Nucleus accumbens (tissue), 56 donors: ENCODE measurements at regions not wholly inside any gene's neighbourhood (a gene's known extent, or its start where the extent isn't known, plus 50 kb on each side); places are given as distances from the start of the nearest gene placed in this dataset.

Source experiments
- DNase-seq, 56 donors: peaks; one replicate each; lab custom pipeline; 2025; lab: John Stamatoyannopoulos, UW

GRCh38 chr16:56094231-56094630 lies 97.1 kb upstream of the GNAO1 start:
- DNase-seq = no peak

GRCh38 chr16:56093055-56093454 lies 98.2 kb upstream of the GNAO1 start:
- DNase-seq = no peak

GRCh38 chr16:56090076-56090475 lies 101.2 kb upstream of the GNAO1 start:
- DNase-seq = no peak

GRCh38 chr16:56087626-56088025 lies 103.7 kb upstream of the GNAO1 start:
- no peak for DNase-seq

GRCh38 chr16:56081371-56081770 lies 109.9 kb upstream of the GNAO1 start:
- no peak for DNase-seq

GRCh38 chr16:56075732-56076388 lies 115.4 kb upstream of the GNAO1 start:
- DNase-seq = no peak

- DNase-seq = no peak
Measured at GRCh38 chr16:56073508-56073907, 117.8 kb upstream of the GNAO1 start.

GRCh38 chr16:56072096-56072495 lies 119.2 kb upstream of the GNAO1 start:
- no peak for DNase-seq

GRCh38 chr16:56068816-56069215 lies 122.5 kb upstream of the GNAO1 start:
- DNase-seq = no peak

- DNase-seq = no peak
Measured at GRCh38 chr16:56068314-56068713, 123.0 kb upstream of the GNAO1 start.

GRCh38 chr16:56067406-56067805 lies 123.9 kb upstream of the GNAO1 start:
- no peak for DNase-seq

- DNase-seq = no peak
Measured at GRCh38 chr16:56066617-56067016, 124.7 kb upstream of the GNAO1 start.

- no peak for DNase-seq
Measured at GRCh38 chr16:56063111-56063510, 128.2 kb upstream of the GNAO1 start.

- DNase-seq = no peak
Measured at GRCh38 chr16:56057151-56057550, 134.1 kb upstream of the GNAO1 start.

GRCh38 chr16:56050916-56051315 lies 140.4 kb upstream of the GNAO1 start:
- no peak for DNase-seq

- DNase-seq = no peak
Measured at GRCh38 chr16:56048425-56049105, 142.7 kb upstream of the GNAO1 start.

- peak in 8 of 56 donors; percentile 0 to 20 (median 8) for DNase-seq
Measured at GRCh38 chr16:56047307-56048234, 143.7 kb upstream of the GNAO1 start.

GRCh38 chr16:56042416-56042815 lies 148.9 kb upstream of the GNAO1 start:
- no peak for DNase-seq

- peak in 11 of 56 donors; percentile 0 to 28 (median 3) for DNase-seq
Measured at GRCh38 chr16:56041556-56042140, 149.6 kb upstream of the GNAO1 start.

GRCh38 chr16:56038564-56039098 lies 152.7 kb upstream of the GNAO1 start:
- DNase-seq = no peak

- DNase-seq = no peak
Measured at GRCh38 chr16:56032072-56032471, 156.9 kb upstream of the CES5A start.
